ENCODE measurements at regions not wholly inside any gene's neighbourhood (a gene's known extent, or its start where the extent isn't known, plus 50 kb on each side); places are given as distances from the start of the nearest gene placed in this dataset.

- TF ChIP-seq CTCF (IDR thresholded peaks at IDR 0.05) (no peak), POLR2AphosphoS5 (IDR thresholded peaks at IDR 0.05) (peak in 1 of 3 donors; percentile 39), POLR2A (IDR thresholded peaks at IDR 0.05) (no peak)
These were observed 170.2 kb upstream of the NR2F2 start for GRCh38 chr15:96160269-96160668.
